Urinary bladder (tissue), 3 donors: ENCODE measurements at regions not wholly inside any gene's neighbourhood (a gene's known extent, or its start where the extent isn't known, plus 50 kb on each side); places are given as distances from the start of the nearest gene placed in this dataset.
"Not testable (repeated sequence)": the region's sequence is repeated elsewhere in the genome, so short reads cannot be mapped to it uniquely, and the experiment has no call there.

ENCODE experiments used
- DNase-seq: peaks from one replicate; pipeline ENCODE4 v3.0.0-alpha.2; 2015; ENCODE audit errors: extremely low spot score
- H3K27ac ChIP-seq: one replicate; pipeline ENCODE4 v1.5.1; 2013; ENCODE audit warnings: low read depth, mild to moderate bottlenecking, moderate library complexity
- H3K36me3 ChIP-seq: one replicate; pipeline ENCODE4 v1.6.1; 2013; ENCODE audit warnings: mild to moderate bottlenecking, moderate library complexity; ENCODE audit not compliant: insufficient read depth
- H3K4me1 ChIP-seq: one replicate; pipeline ENCODE4 v1.6.1; 2013; ENCODE audit warnings: mild to moderate bottlenecking, moderate library complexity; ENCODE audit not compliant: insufficient read depth
- H3K4me3 ChIP-seq: one replicate; pipeline ENCODE4 v1.5.1; 2013; ENCODE audit warnings: low read depth, low read length
- WGBS: extraction: QIAGEN DNeasy Blood & Tissue Kit; methylation state at CpG from one replicate; pipeline ENCODE4 v1.1.7; 2013; 5-methylcytosine and 5-hydroxymethylcytosine counted together
- donor health status: healthy with polysubstance abuse.
- donor health status: healthy.

GRCh38 chr10:9347933-9348332 lies 1293.4 kb downstream of the GATA3 start:
- H3K4me3 ChIP-seq, H3K27ac ChIP-seq, H3K4me1 ChIP-seq, DNase-seq, H3K36me3 ChIP-seq: not testable (repeated sequence)
- 88% methylated on average over 3 of the region's 3 CpGs for WGBS

- DNase-seq = no peak
- Histone ChIP-seq H3K27ac (no peak overlapping the region), H3K4me3 (no peak overlapping the region), H3K4me1 (no peaks in the 10 kb centered on the region), H3K36me3 (no peaks in the 10 kb centered on the region)
- 32% methylated on average over 4 of the region's 4 CpGs for WGBS
These were observed 1303.0 kb downstream of the GATA3 start for GRCh38 chr10:9357471-9357870.

GRCh38 chr10:9362721-9363120 lies 1308.2 kb downstream of the GATA3 start:
- H3K4me1 ChIP-seq = no peaks in the 10 kb centered on the region
- DNase-seq = no peak
- 68% methylated on average over 5 of the region's 5 CpGs for WGBS
- no peak overlapping the region for H3K4me3 ChIP-seq
- no peaks in the 10 kb centered on the region for H3K36me3 ChIP-seq
- H3K27ac ChIP-seq = no peak overlapping the region

- Histone ChIP-seq H3K4me1 (no peaks in the 10 kb centered on the region), H3K36me3 (no peaks in the 10 kb centered on the region), H3K4me3 (no peak overlapping the region), H3K27ac (no peak overlapping the region)
- 88% methylated on average over 15 of the region's 15 CpGs for WGBS
- DNase-seq = no peak
These were observed 1324.7 kb downstream of the GATA3 start for GRCh38 chr10:9379183-9379582.

GRCh38 chr10:9381733-9382532 lies 1327.4 kb downstream of the GATA3 start:
- WGBS = 83% methylated on average over 5 of the region's 5 CpGs
- Histone ChIP-seq H3K27ac (no peak overlapping the region), H3K36me3 (no peaks in the 10 kb centered on the region), H3K4me3 (no peak overlapping the region), H3K4me1 (no peaks in the 10 kb centered on the region)
- DNase-seq = no peak

GRCh38 chr10:9382533-9382866 lies 1328.0 kb downstream of the GATA3 start:
- no peak for DNase-seq
- Histone ChIP-seq H3K4me1 (no peaks in the 10 kb centered on the region), H3K27ac (no peak overlapping the region), H3K36me3 (no peaks in the 10 kb centered on the region), H3K4me3 (no peak overlapping the region)
- 86% methylated on average over 3 of the region's 3 CpGs for WGBS

- 86% methylated on average over 3 of the region's 3 CpGs for WGBS
- peak; percentile 17 for DNase-seq
- H3K36me3 ChIP-seq = no peaks in the 10 kb centered on the region
- no peaks in the 10 kb centered on the region for H3K4me1 ChIP-seq
- H3K4me3 ChIP-seq = no peak overlapping the region
- H3K27ac ChIP-seq = no peak overlapping the region
These were observed 1336.0 kb downstream of the GATA3 start for GRCh38 chr10:9390516-9390915.

- no peak for DNase-seq
- 84% methylated on average over 6 of the region's 6 CpGs for WGBS
- H3K4me1 ChIP-seq = no peaks in the 10 kb centered on the region
- H3K4me3 ChIP-seq = no peak overlapping the region
- no peak overlapping the region for H3K27ac ChIP-seq
- H3K36me3 ChIP-seq = no peaks in the 10 kb centered on the region
These were observed 1344.9 kb downstream of the GATA3 start for GRCh38 chr10:9399275-9399983.

- H3K27ac ChIP-seq, DNase-seq, H3K4me3 ChIP-seq, H3K4me1 ChIP-seq, H3K36me3 ChIP-seq: not testable (repeated sequence)
- 91% methylated on average over 11 of the region's 11 CpGs for WGBS
These were observed 1347.6 kb downstream of the GATA3 start for GRCh38 chr10:9402067-9402466.

GRCh38 chr10:9402507-9403195 lies 1348.2 kb downstream of the GATA3 start:
- not testable (repeated sequence) for H3K4me3 ChIP-seq, H3K36me3 ChIP-seq, DNase-seq, H3K4me1 ChIP-seq, H3K27ac ChIP-seq
- WGBS = 82% methylated on average over 9 of the region's 9 CpGs

GRCh38 chr10:9407201-9407600 lies 1352.7 kb downstream of the GATA3 start:
- WGBS = 98% methylated on average over 29 of the region's 29 CpGs
- DNase-seq = not testable (repeated sequence)

GRCh38 chr10:9416331-9416730 lies 1361.8 kb downstream of the GATA3 start:
- no peaks in the 10 kb centered on the region for H3K36me3 ChIP-seq
- H3K4me1 ChIP-seq = no peaks in the 10 kb centered on the region
- WGBS = 30% methylated on average over 1 of the region's 1 CpG
- no peak overlapping the region for H3K27ac ChIP-seq
- no peak for DNase-seq
- H3K4me3 ChIP-seq = no peak overlapping the region

More at GRCh38 chr10:9407201-9407600, 1352.7 kb downstream of the GATA3 start:
- H3K27ac ChIP-seq, H3K4me1 ChIP-seq, H3K36me3 ChIP-seq, H3K4me3 ChIP-seq: not testable (repeated sequence)

GRCh38 chr10:9419757-9420156 lies 1365.3 kb downstream of the GATA3 start:
- no peak overlapping the region for H3K27ac ChIP-seq
- no peaks in the 10 kb centered on the region for H3K4me1 ChIP-seq
- H3K36me3 ChIP-seq = no peaks in the 10 kb centered on the region
- DNase-seq = no peak
- no peak overlapping the region for H3K4me3 ChIP-seq

- no peaks in the 10 kb centered on the region for H3K36me3 ChIP-seq
- H3K4me3 ChIP-seq = no peak overlapping the region
- DNase-seq = no peak
- H3K4me1 ChIP-seq = no peaks in the 10 kb centered on the region
- H3K27ac ChIP-seq = no peak overlapping the region
These were observed 1372.7 kb downstream of the GATA3 start for GRCh38 chr10:9427209-9427608.
